ENCODE measurements at regions not wholly inside any gene's neighbourhood (a gene's known extent, or its start where the extent isn't known, plus 50 kb on each side); places are given as distances from the start of the nearest gene placed in this dataset.
"Not testable (repeated sequence)": the region's sequence is repeated elsewhere in the genome, so short reads cannot be mapped to it uniquely, and the experiment has no call there.

- DNase-seq, result peak; percentile 10
- Histone ChIP-seq H3K27me3 (ENCODE audit: insufficient read depth, low read depth, severe bottlenecking) (peaks cover 13% of the 10 kb centered on the region), H3K9me3 (ENCODE audit: severe bottlenecking) (no peaks in the 10 kb centered on the region), H3K36me3 (no peaks in the 10 kb centered on the region), H3K27ac (no peak overlapping the region), H3K4me3 (ENCODE audit: low read depth, low read length) (no peak overlapping the region)
- TF ChIP-seq CTCF (IDR thresholded peaks at IDR 0.05; ENCODE audit: low read depth, low read length), result peak; percentile 24; the same call in 1 of the 2 replicates
Observed at GRCh38 chr14:106530423-106531107, 1004.2 kb downstream of the TMEM121 start.

- not testable (repeated sequence) for H3K9me3 ChIP-seq (ENCODE audit: severe bottlenecking); H3K27ac ChIP-seq; H3K4me3 ChIP-seq (ENCODE audit: low read depth, low read length); DNase-seq; H3K36me3 ChIP-seq
- peaks cover 13% of the 10 kb centered on the region for H3K27me3 ChIP-seq (ENCODE audit: insufficient read depth, low read depth, severe bottlenecking)
Observed at GRCh38 chr14:106537597-106537996, 1011.2 kb downstream of the TMEM121 start.

- no peak for DNase-seq
- Histone ChIP-seq H3K27me3 (ENCODE audit: insufficient read depth, low read depth, severe bottlenecking) (peaks cover 13% of the 10 kb centered on the region), H3K4me3 (ENCODE audit: low read depth, low read length) (no peak overlapping the region), H3K9me3 (ENCODE audit: severe bottlenecking) (peaks cover 3% of the 10 kb centered on the region), H3K27ac (no peak overlapping the region), H3K36me3 (no peaks in the 10 kb centered on the region)
- no peak for TF ChIP-seq CTCF (IDR thresholded peaks at IDR 0.05; ENCODE audit: low read depth, low read length)
Observed at GRCh38 chr14:106538201-106538600, 1011.8 kb downstream of the TMEM121 start.

- Histone ChIP-seq H3K9me3 (ENCODE audit: severe bottlenecking) (no peaks in the 10 kb centered on the region), H3K27ac (no peak overlapping the region), H3K4me3 (ENCODE audit: low read depth, low read length) (no peak overlapping the region), H3K27me3 (ENCODE audit: insufficient read depth, low read depth, severe bottlenecking) (peaks cover 10% of the 10 kb centered on the region), H3K36me3 (no peaks in the 10 kb centered on the region)
- no peak for TF ChIP-seq CTCF (IDR thresholded peaks at IDR 0.05; ENCODE audit: low read depth, low read length)
- no peak for DNase-seq
Observed at GRCh38 chr14:106547735-106548434, 1021.5 kb downstream of the TMEM121 start.

- DNase-seq, result no peak
- no peaks in the 10 kb centered on the region for H3K9me3 ChIP-seq (ENCODE audit: severe bottlenecking)
- TF ChIP-seq CTCF (IDR thresholded peaks at IDR 0.05; ENCODE audit: low read depth, low read length), result no peak
- H3K27ac ChIP-seq, result no peak overlapping the region
- no peaks in the 10 kb centered on the region for H3K36me3 ChIP-seq
- peaks cover 14% of the 10 kb centered on the region for H3K27me3 ChIP-seq (ENCODE audit: insufficient read depth, low read depth, severe bottlenecking)
- H3K4me3 ChIP-seq (ENCODE audit: low read depth, low read length), result no peak overlapping the region
Observed at GRCh38 chr14:106549064-106549463, 1022.7 kb downstream of the TMEM121 start.

GRCh38 chr14:106551265-106551664 is 1024.9 kb downstream of the TMEM121 start:
- H3K4me3 ChIP-seq (ENCODE audit: low read depth, low read length), result no peak overlapping the region
- no peaks in the 10 kb centered on the region for H3K36me3 ChIP-seq
- H3K27ac ChIP-seq, result no peak overlapping the region
- peak; percentile 33; the same call in 1 of the 2 replicates for TF ChIP-seq CTCF (IDR thresholded peaks at IDR 0.05; ENCODE audit: low read depth, low read length)
- peaks cover 20% of the 10 kb centered on the region for H3K27me3 ChIP-seq (ENCODE audit: insufficient read depth, low read depth, severe bottlenecking)
- no peaks in the 10 kb centered on the region for H3K9me3 ChIP-seq (ENCODE audit: severe bottlenecking)
- DNase-seq, result no peak

GRCh38 chr14:106556211-106556610 is 1029.8 kb downstream of the TMEM121 start:
- not testable (repeated sequence) for H3K4me3 ChIP-seq (ENCODE audit: low read depth, low read length); H3K27ac ChIP-seq; DNase-seq; H3K9me3 ChIP-seq (ENCODE audit: severe bottlenecking); H3K36me3 ChIP-seq
- peaks cover 44% of the 10 kb centered on the region for H3K27me3 ChIP-seq (ENCODE audit: insufficient read depth, low read depth, severe bottlenecking)
